ENCODE measurements at regions not wholly inside any gene's neighbourhood (a gene's known extent, or its start where the extent isn't known, plus 50 kb on each side); places are given as distances from the start of the nearest gene placed in this dataset.
"Not testable (repeated sequence)": the region's sequence is repeated elsewhere in the genome, so short reads cannot be mapped to it uniquely, and the experiment has no call there.

- DNase-seq: no peak
These were observed 201.8 kb upstream of the WDFY3 start for GRCh38 chr4:85168234-85168834.

DNA sequence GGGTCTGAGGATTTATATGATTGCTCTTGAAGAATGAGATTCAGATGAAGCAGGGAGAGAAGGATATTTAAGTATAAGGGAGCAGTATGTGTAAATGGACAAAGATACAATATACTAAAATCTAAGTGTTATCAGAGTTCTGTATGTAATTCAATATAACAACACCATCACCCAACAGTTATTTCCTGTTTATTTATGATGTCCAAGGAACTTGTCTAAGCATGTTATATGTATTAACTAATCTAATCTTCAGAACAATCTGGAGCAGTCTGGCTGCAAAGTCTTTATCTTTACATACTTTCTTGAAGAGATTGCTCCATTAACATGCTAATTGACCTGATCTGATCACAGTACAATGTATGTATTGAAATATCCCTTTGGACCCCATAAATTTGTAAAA lies 203.8 kb upstream of the WDFY3 start:
- DNase-seq: no peak

- no peak for DNase-seq
These were observed 208.7 kb upstream of the WDFY3 start for GRCh38 chr4:85175190-85175589.

GRCh38 chr4:85177092-85177491 lies 210.6 kb upstream of the WDFY3 start:
- no peak for DNase-seq

GRCh38 chr4:85177679-85178078 lies 211.2 kb upstream of the WDFY3 start:
- no peak for DNase-seq

DNA sequence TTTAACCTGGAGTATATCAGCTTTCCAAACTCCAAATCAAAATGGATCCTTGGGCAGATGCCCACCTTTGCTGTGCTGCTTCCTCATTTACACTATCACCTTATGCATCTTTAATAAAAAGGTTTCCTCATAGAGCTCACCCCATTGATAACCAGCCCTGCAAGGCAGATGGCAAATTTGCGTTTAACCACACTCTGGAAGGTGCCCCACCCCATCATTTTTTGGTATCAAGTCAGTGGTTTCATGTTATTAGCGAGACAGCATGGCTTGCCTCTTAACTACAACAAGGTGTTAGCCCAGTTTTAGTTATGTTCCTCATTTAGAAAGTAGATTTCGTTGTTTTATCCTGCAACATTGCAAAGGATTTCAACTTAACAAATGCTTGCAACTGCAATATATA lies 214.0 kb upstream of the WDFY3 start:
- no peak for DNase-seq

- DNase-seq: no peak
These were observed 220.6 kb upstream of the WDFY3 start for GRCh38 chr4:85187106-85187505.

GRCh38 chr4:85196015-85196414 lies 229.5 kb upstream of the WDFY3 start:
- DNase-seq: not testable (repeated sequence)

- no peak for DNase-seq
These were observed 233.6 kb upstream of the WDFY3 start for GRCh38 chr4:85200106-85200505.

- DNase-seq: no peak
These were observed 242.7 kb upstream of the WDFY3 start for GRCh38 chr4:85209161-85209560.

GRCh38 chr4:85210353-85210752 lies 243.9 kb upstream of the WDFY3 start:
- no peak for DNase-seq

DNA sequence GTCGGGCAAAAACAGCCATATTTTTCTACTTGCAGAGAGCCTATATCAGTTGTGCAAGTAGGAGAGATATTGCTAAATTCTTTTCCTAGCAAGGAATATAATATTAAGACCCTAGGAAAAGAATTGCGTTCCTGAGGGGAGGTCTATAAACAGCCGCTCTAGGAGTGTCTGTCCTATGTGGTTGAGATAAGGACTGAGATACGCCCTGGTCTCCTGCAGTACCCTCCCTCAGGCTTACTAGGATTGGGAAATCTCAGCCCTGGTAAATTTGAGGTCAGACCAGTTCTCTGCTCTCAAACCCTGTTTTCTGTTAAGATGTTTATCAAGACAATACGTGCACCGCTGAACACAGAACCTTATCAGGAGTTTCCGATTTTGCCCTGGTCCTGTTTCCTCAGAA lies 250.1 kb upstream of the WDFY3 start:
- DNase-seq: not testable (repeated sequence)

DNA sequence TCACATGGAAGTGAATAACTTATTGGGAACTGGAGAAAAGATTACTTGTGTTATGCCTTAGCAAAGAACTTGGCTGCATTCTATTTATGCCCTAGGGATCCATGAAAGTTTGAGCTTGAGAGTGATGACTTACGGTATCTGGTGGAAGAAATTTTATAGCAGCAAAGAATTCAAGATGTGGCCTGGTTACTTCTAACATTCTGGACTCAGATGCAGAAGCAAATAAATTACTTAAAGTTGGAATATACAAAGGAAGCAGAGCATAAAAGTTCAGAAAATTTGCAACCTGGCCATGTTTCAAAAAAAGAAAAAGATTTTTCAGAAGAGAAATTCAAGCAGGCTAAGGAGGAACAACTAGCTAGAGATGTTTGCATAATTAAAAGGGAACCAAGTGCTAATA lies 252.3 kb upstream of the WDFY3 start:
- DNase-seq: no peak

DNA sequence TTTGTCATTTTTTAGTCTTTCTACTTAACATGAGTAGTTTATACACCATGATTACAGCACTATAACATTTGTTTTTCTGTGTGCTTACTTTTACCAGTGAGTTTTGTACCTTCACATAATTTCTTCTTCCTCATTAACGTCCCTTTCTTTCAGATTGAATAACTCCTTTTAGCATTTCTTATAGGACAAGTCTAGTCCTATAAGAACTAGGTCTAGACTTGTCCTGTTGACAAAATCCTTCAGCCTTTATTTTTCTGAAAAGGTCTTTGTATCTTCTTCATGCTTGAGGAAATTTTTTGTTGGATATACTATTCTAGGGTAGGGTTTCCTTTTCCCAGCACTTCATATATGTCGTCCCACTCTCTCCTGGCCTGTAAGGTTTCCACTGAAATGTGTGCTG lies 253.3 kb upstream of the ARHGAP24 start:
- DNase-seq: no peak

- DNase-seq: no peak
These were observed 252.4 kb upstream of the ARHGAP24 start for GRCh38 chr4:85222561-85222960.

GRCh38 chr4:85228264-85228663 lies 246.7 kb upstream of the ARHGAP24 start:
- no peak for DNase-seq

- DNase-seq: no peak
These were observed 241.4 kb upstream of the ARHGAP24 start for GRCh38 chr4:85233516-85233915.

- no peak for DNase-seq
These were observed 231.1 kb upstream of the ARHGAP24 start for GRCh38 chr4:85243857-85244256.

DNA sequence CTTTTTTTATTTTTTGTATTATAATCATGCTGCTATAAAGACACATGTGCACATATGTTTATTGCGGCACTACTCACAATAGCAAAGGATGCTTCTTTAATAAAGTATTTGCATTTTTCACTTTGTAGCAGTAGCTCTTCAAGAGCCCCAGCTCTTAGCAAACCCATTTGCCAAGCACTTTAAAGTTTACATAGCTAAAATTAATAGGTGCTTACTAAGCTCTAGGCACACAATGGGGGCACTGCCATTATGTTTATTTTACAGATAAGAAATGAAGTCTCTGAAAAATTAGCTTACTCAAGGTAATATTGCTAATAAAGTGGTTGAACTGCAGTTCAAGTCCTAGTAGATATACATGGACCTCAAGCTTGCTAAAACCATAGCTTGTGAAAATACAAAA lies 230.3 kb upstream of the ARHGAP24 start:
- DNase-seq: no peak

DNA sequence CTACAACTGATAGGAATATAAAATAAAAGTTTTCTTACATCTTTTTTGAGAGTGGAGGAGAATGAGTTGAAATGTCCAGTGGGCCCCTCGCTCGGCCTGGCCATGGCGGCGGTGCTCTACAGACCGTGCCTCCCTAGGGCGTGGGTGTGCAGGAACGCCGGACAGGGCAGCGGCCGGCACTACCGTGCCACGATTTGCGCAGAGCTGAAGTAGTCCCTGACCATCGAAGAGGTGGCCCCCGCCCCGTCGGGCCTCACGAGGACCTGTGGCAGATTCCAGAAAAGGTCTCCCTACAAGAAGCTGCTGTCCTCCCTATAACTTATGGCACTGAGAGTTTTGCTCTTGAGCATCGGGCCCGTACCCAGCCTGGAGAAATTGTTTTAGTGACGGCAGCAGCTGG lies 228.9 kb upstream of the ARHGAP24 start:
- DNase-seq: no peak

GRCh38 chr4:85250852-85251251 lies 224.1 kb upstream of the ARHGAP24 start:
- no peak for DNase-seq

GRCh38 chr4:85257817-85258370 lies 217.1 kb upstream of the ARHGAP24 start:
- DNase-seq: no peak

DNA sequence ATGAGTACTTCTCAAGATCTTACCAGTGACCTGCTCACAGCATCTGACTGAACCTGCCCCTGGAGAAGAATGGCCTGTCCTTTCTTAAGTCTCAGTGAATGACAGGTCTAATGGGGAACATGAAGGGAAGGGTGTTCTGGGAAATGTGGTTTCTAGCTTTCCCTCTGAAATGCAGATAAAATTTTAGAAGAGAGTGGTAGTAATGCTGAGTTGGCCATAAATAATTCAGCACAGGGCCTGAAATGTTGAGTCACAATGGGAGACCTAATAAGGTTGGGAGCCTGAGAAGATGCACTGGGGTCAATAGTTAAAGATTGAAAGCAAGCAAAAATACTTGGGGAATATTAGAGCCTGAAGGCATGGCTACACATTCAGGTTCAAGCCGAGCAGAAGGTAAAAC lies 214.9 kb upstream of the ARHGAP24 start:
- no peak for DNase-seq

- DNase-seq: no peak
These were observed 209.7 kb upstream of the ARHGAP24 start for GRCh38 chr4:85265234-85265633.

- DNase-seq: no peak
These were observed 206.8 kb upstream of the ARHGAP24 start for GRCh38 chr4:85268188-85268587.

Data from amniotic stem cell (primary cell).